ENCODE measurements at regions not wholly inside any gene's neighbourhood (a gene's known extent, or its start where the extent isn't known, plus 50 kb on each side); places are given as distances from the start of the nearest gene placed in this dataset.

DNA sequence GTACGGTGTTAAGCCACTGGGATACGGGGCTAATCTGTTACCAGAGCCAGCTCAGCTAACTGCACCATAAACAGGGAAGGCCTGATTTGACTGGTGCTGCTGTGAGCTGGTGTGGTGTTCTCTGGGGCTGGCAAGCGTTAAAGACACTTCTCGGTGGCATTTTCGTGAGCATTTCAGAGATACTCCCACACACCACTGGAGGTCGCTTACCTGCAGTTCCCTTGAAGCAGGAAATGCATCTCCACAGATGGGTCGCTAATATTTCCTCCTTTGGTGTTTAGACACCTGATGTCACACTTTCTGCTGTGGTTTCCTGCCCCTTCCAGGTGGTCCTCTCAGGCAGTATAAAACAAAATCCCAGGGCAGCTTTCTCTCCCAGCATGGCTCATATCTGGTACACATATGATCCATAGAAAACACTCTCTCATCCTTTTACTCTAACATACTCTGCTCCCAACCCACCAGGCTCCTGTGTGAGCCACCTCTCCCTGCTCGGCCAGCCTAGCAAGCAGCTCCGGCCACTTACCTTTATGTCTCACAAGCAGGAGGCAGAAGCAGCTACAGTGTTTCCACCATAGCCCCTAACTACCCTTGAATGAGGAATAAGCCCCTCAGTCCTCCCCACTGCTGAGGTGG is 129.9 kb upstream of the GRIN2B start:
- FAIRE-seq: no peak
- TF ChIP-seq CTCF (IDR thresholded peaks at IDR 0.05; ENCODE audit: insufficient read depth, missing control alignments): peak; percentile 34
- DNase-seq (ENCODE audit: insufficient read length, low spot score): no peak

DNA sequence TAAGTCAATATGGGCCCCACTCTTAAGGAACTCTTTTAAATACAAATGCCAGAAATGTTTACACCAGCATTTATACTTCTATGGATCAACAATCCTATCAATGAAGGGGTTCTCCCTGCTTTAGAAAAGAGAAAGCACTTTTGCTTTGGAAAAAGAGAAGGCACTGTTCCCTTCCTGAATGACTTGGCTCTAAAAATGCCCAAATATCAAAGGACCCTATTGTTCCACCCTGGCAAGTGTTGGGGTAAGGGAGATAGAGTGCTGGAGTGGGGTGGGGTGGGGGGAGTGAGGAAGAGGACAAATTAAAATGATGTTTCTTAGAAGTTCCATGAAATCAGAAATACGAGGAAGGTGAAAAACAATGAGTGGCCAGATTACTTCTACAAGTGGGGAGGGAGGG is 131.6 kb upstream of the GRIN2B start:
- TF ChIP-seq CTCF (IDR thresholded peaks at IDR 0.05; ENCODE audit: insufficient read depth, missing control alignments): no peak
- FAIRE-seq: no peak
- no peak for DNase-seq (ENCODE audit: insufficient read length, low spot score)

GRCh38 chr12:14126692-14127091 is 145.3 kb upstream of the GRIN2B start:
- no peak for FAIRE-seq
- TF ChIP-seq CTCF (IDR thresholded peaks at IDR 0.05; ENCODE audit: insufficient read depth, missing control alignments): no peak

GRCh38 chr12:14129611-14130195 is 148.3 kb upstream of the GRIN2B start:
- FAIRE-seq (no peak), DNase-seq (ENCODE audit: insufficient read length, low spot score) (no peak)
- no peak for TF ChIP-seq CTCF (IDR thresholded peaks at IDR 0.05; ENCODE audit: insufficient read depth, missing control alignments)

More at GRCh38 chr12:14126692-14127091, 145.3 kb upstream of the GRIN2B start:
- DNase-seq (ENCODE audit: insufficient read length, low spot score): no peak

DNA sequence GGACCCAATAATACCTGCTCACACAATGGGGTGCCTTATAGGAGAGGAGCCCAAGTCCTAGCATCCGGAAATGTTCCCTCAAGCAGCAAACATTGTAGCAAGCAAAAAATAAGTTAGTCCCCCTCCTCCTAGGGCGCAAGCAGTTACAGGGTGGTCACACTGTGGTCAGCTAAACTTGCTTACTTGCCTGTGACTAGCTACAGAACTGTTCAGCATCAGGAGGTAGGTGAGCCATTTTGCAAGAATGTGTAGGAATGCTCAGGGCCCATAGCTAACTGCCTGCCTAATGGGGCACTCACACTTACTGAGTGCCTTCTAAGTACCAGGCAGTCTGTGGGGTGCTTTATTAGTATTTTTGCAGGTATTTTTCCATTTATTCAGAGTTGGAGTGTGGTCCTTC is 154.6 kb upstream of the GRIN2B start:
- TF ChIP-seq CTCF (IDR thresholded peaks at IDR 0.05; ENCODE audit: insufficient read depth, missing control alignments): no peak
- no peak for FAIRE-seq
- no peak for DNase-seq (ENCODE audit: insufficient read length, low spot score)

DNA sequence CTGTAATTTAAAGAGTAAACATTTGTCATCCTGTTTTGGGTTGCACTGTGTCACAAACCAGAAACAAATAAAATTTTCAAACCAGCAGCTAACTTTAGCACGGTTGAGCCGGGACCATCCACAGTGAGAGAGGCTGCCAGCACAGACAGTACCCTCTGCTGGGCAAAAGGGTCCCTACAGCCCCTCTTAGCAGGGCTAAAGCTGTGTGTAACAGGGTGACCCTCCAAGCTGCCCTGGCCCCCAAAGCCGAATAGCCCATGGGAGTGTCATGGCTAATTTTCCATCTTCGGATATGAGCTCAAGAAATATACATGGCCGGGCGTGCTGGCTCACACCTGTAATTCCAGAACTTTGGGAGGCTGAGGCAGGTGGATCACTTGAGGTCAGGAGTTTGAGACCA is 157.1 kb upstream of the GRIN2B start:
- FAIRE-seq (no peak), DNase-seq (ENCODE audit: insufficient read length, low spot score) (no peak)
- peak; percentile 28 for TF ChIP-seq CTCF (IDR thresholded peaks at IDR 0.05; ENCODE audit: insufficient read depth, missing control alignments)

GRCh38 chr12:14148489-14149270 is 167.3 kb upstream of the GRIN2B start:
- DNase-seq (ENCODE audit: insufficient read length, low spot score) (no peak), FAIRE-seq (no peak)
- TF ChIP-seq CTCF (IDR thresholded peaks at IDR 0.05; ENCODE audit: insufficient read depth, missing control alignments): no peak

All from D721Med (cell line).